Glutamatergic neuron (in vitro differentiated cells): ENCODE measurements at regions not wholly inside any gene's neighbourhood (a gene's known extent, or its start where the extent isn't known, plus 50 kb on each side); places are given as distances from the start of the nearest gene placed in this dataset.
A peak's percentile ranks its signal among the peaks of the same experiment; 100 is the strongest.

ENCODE experiments used
- DNase-seq: peaks from one replicate; pipeline ENCODE4 v3.0.0; 2022
- H3K27ac Mint-ChIP-seq: one replicate; pipeline ENCODE4 v1.8.0; 2020; ENCODE audit warnings: mild to moderate bottlenecking, mixed read lengths, inconsistent platforms; ENCODE audit not compliant: unreplicated experiment
- H3K27me3 Mint-ChIP-seq: one replicate; pipeline ENCODE4 v1.8.0; 2020; ENCODE audit warnings: mild to moderate bottlenecking, moderate library complexity, mixed read lengths, inconsistent platforms; ENCODE audit not compliant: unreplicated experiment
- H3K36me3 Mint-ChIP-seq: one replicate; pipeline ENCODE4 v1.8.0; 2020; ENCODE audit warnings: mild to moderate bottlenecking, mixed read lengths, inconsistent platforms; ENCODE audit not compliant: unreplicated experiment
- H3K4me1 Mint-ChIP-seq: one replicate; pipeline ENCODE4 v1.8.0; 2020; ENCODE audit warnings: mild to moderate bottlenecking, low read depth, mixed read lengths, inconsistent platforms; ENCODE audit not compliant: unreplicated experiment
- H3K4me3 Mint-ChIP-seq: one replicate; pipeline ENCODE4 v1.8.0; 2020; ENCODE audit warnings: mild to moderate bottlenecking, mixed read lengths, inconsistent platforms; ENCODE audit not compliant: unreplicated experiment
- H3K9me3 Mint-ChIP-seq: one replicate; pipeline ENCODE4 v1.8.0; 2020; ENCODE audit warnings: mild to moderate bottlenecking, moderate library complexity, mixed read lengths, inconsistent platforms; ENCODE audit not compliant: unreplicated experiment
- TF ChIP-seq, protein P1 (sequence below): fragments of 200-600 bp; sonication (generic); IDR thresholded peaks from one replicate; pipeline ENCODE4 v1.5.0; 2021; ENCODE audit not compliant: partially characterized antibody, unreplicated experiment

DNA sequence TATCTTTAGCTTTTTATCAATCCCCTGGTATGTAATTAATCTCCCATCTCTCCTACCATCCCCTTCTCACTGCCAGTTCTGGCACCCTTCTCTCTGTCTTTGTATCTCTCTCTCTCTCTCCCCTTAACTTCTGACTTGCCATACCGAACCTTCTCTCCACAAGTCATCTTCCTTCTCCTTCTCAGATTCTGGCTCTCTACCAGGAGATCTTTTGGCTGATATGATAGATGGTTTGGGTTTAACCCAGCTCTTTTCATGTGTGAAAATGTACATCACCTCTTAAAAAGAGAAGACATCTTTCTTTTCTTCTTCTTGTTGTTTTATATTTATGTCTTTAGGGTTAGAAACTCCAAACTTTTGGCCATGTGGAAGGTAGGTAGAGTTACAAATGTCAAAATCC lies 196.7 kb downstream of the HGF start:
- Mint-ChIP-seq H3K4me1 (no peaks in the 10 kb centered on the region), H3K27ac (no peak overlapping the region), H3K9me3 (no peaks in the 10 kb centered on the region), H3K4me3 (no peak overlapping the region), H3K27me3 (peaks cover 2% of the 10 kb centered on the region), H3K36me3 (no peaks in the 10 kb centered on the region)
- no peak for DNase-seq
- TF ChIP-seq, protein P1, sequence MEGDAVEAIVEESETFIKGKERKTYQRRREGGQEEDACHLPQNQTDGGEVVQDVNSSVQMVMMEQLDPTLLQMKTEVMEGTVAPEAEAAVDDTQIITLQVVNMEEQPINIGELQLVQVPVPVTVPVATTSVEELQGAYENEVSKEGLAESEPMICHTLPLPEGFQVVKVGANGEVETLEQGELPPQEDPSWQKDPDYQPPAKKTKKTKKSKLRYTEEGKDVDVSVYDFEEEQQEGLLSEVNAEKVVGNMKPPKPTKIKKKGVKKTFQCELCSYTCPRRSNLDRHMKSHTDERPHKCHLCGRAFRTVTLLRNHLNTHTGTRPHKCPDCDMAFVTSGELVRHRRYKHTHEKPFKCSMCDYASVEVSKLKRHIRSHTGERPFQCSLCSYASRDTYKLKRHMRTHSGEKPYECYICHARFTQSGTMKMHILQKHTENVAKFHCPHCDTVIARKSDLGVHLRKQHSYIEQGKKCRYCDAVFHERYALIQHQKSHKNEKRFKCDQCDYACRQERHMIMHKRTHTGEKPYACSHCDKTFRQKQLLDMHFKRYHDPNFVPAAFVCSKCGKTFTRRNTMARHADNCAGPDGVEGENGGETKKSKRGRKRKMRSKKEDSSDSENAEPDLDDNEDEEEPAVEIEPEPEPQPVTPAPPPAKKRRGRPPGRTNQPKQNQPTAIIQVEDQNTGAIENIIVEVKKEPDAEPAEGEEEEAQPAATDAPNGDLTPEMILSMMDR: no peak

DNA sequence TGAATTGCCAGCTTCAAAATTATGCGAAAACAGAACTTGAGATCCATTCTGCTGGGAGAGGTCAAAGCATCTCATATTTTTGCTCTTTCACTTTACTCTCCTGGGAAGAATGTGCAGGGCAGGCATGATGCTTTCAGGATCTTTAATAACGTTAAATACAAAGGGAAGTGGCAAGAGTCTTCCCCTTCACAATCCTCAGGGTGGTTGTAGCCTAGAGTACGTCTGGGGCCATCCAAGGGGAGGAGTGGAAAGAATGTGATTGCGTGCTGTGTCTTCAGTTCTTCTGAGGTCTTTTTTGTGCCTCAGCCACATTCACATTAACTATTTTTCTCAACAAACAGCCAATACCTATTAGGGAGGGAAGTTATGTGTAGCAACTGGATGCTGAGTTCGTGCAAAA lies 207.3 kb downstream of the HGF start:
- Mint-ChIP-seq H3K4me1 (peaks cover 7% of the 10 kb centered on the region), H3K4me3 (no peak overlapping the region), H3K36me3 (no peaks in the 10 kb centered on the region), H3K27ac (peak overlapping the region; percentile 56), H3K9me3 (no peaks in the 10 kb centered on the region), H3K27me3 (no peaks in the 10 kb centered on the region)
- TF ChIP-seq, protein P1: no peak
- DNase-seq: no peak

DNA sequence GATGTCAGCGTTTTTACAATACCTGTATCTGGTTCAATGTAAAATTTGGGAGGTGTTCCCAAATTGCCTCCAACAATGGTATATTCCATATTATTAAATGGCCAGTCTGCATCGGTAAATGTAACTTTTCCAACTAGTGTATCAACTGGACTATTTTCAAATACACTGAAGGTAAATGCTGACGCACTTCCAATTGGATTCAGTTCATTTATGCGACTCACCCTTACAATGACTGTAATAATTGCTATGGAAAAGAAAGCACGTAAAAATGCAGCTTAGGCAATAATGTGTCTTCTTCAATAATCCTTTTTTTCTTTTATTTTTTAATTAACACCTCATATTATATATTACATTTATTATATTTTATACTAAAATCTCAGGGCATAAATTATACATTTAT lies 209.1 kb downstream of the HGF start:
- no peak overlapping the region for H3K4me3 Mint-ChIP-seq
- H3K27ac Mint-ChIP-seq: no peak overlapping the region
- H3K27me3 Mint-ChIP-seq: no peaks in the 10 kb centered on the region
- no peak for DNase-seq
- H3K9me3 Mint-ChIP-seq: no peaks in the 10 kb centered on the region
- TF ChIP-seq, protein P1: no peak
- H3K36me3 Mint-ChIP-seq: no peaks in the 10 kb centered on the region
- peaks cover 13% of the 10 kb centered on the region for H3K4me1 Mint-ChIP-seq

DNA sequence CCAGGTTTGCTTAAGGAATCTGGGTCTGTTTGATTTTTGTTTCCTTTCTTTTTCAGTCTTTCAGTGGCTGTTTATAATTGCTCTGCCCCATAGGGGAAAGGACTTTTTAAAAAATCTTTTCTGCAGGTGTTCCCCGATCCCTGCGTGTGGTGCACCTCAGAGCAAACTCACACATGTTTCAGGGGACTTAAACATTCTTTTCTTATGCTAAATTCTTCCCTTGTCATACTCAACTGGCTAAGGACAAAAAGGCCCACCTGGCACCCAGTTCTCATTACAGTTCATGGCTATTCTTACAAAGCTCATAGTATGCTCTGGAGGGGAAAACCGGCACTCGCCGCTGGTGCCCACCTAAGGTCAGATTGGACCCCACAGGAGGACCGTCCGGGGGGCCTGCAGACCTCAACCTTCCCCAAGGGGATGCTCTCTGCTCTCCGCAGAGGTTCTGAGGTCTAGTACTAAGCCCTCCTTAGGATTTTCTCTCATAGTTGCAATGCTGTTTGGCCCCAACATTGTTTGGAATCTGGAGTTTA lies 220.3 kb downstream of the HGF start:
- no peak overlapping the region for H3K27ac Mint-ChIP-seq
- H3K27me3 Mint-ChIP-seq: no peaks in the 10 kb centered on the region
- no peak for DNase-seq
- no peaks in the 10 kb centered on the region for H3K9me3 Mint-ChIP-seq
- no peak overlapping the region for H3K4me3 Mint-ChIP-seq
- TF ChIP-seq, protein P1: no peak
- H3K4me1 Mint-ChIP-seq: no peaks in the 10 kb centered on the region
- peaks cover 4% of the 10 kb centered on the region for H3K36me3 Mint-ChIP-seq

DNA sequence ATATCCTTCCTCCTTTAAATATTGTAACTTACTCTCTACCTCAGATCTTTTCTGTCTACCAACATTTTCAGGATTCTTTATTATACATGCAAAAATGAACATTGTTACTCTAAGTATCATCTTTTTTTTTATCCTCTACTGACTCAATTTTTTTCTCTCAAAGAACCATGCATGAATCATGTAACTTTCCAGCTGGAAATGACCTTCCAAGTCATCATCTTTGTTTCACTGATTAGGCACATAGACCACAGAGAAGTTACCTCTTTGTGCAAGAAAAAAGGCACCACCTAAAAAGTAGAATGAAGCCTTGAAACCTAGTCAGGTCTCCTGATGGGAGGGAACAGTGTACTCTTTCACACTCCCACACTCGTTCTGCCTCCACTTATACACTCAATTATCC lies 234.9 kb downstream of the HGF start:
- DNase-seq: no peak
- Mint-ChIP-seq H3K27me3 (peaks cover 2% of the 10 kb centered on the region), H3K4me3 (no peak overlapping the region), H3K27ac (no peak overlapping the region), H3K4me1 (peaks cover 6% of the 10 kb centered on the region), H3K36me3 (no peaks in the 10 kb centered on the region), H3K9me3 (no peaks in the 10 kb centered on the region)
- TF ChIP-seq, protein P1: no peak
